Panc1 (cell line): ENCODE measurements at regions not wholly inside any gene's neighbourhood (a gene's known extent, or its start where the extent isn't known, plus 50 kb on each side); places are given as distances from the start of the nearest gene placed in this dataset.

Source experiments
- POLR2AphosphoS5 ChIP-seq: IDR thresholded peaks from 2 replicates; pipeline ENCODE4 v1.6.1; 2012; ENCODE audit warnings: mild to moderate bottlenecking, low read depth, low read length, moderate library complexity
- SIN3A ChIP-seq: IDR thresholded peaks from 2 replicates; pipeline ENCODE4 v1.6.1; 2012; ENCODE audit warnings: low read depth, mild to moderate bottlenecking, low read length, moderate library complexity, borderline replicate concordance; ENCODE audit not compliant: insufficient read depth
- TCF7L2 ChIP-seq: IDR thresholded peaks from 2 replicates; pipeline ENCODE4 v1.6.1; 2011; ENCODE audit warnings: mild to moderate bottlenecking, low read depth, low read length, inconsistent platforms
- TF ChIP-seq, protein P1 (sequence below): fragments of 450-650 bp; IDR thresholded peaks from 2 replicates; pipeline ENCODE4 v1.5.1; 2017; ENCODE audit warnings: mild to moderate bottlenecking

DNA sequence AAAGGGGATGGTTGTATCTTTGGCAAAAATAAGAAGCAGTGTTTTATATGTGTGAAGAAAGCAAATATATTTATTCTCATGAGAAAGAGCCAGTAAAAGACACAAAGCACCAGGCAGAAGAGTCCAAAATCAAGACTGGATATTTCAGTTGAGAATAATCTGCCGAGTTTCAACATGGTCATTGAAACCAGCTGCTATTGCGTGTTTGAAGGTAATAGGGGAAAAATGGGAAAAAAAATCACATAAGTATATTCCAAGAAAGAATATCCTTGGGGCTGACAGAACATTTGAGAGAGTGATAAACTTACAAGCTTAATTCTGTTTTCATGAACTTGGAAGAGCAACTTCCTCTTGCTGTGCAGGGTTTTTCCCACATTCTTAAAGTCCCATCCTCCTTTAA lies 79.9 kb downstream of the ISOC1 start:
- TF ChIP-seq, protein P1, sequence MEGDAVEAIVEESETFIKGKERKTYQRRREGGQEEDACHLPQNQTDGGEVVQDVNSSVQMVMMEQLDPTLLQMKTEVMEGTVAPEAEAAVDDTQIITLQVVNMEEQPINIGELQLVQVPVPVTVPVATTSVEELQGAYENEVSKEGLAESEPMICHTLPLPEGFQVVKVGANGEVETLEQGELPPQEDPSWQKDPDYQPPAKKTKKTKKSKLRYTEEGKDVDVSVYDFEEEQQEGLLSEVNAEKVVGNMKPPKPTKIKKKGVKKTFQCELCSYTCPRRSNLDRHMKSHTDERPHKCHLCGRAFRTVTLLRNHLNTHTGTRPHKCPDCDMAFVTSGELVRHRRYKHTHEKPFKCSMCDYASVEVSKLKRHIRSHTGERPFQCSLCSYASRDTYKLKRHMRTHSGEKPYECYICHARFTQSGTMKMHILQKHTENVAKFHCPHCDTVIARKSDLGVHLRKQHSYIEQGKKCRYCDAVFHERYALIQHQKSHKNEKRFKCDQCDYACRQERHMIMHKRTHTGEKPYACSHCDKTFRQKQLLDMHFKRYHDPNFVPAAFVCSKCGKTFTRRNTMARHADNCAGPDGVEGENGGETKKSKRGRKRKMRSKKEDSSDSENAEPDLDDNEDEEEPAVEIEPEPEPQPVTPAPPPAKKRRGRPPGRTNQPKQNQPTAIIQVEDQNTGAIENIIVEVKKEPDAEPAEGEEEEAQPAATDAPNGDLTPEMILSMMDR = no peak
- no peak for TF ChIP-seq SIN3A
- TF ChIP-seq TCF7L2 = no peak
- TF ChIP-seq POLR2AphosphoS5 = no peak
